ENCODE measurements at regions not wholly inside any gene's neighbourhood (a gene's known extent, or its start where the extent isn't known, plus 50 kb on each side); places are given as distances from the start of the nearest gene placed in this dataset.

DNA sequence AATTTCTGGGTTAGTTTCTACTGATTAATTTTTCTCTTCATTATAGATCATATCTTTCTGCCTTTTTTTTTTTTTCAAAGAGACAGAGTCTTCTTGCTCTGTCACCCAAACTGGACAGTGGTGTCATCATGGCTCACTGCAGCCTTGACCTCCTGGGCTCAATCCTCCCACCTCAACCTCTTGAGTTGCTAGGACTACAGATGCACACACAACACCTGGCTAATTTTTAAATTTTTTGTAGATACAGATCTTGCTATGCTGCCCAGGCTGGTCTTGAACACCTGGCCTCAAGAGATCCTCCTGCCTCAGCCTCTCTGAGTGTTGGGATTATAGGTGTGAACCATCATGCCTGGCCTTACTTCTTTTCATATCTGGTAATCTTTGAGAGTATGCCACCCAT, 73.3 kb upstream of the SLCO2A1 start:
- Histone ChIP-seq H3K9me3 (replicated peaks; ENCODE audit: control insufficient read depth, insufficient read depth, low read length) (no peaks in the 10 kb centered on the region; the same call in 2 of the 3 replicates), H3K27me3 (replicated peaks in 1 of 2; ENCODE audit: control insufficient read depth in 2 of 2, insufficient read depth in 2 of 2, low read length in 1 of 2) (no peaks in the 10 kb centered on the region), H4K20me1 (ENCODE audit: control insufficient read depth, insufficient read depth) (no peaks in the 10 kb centered on the region), H3K4me2 (ENCODE audit: control insufficient read depth, insufficient read depth) (no peak overlapping the region), H3K27ac (ENCODE audit: control insufficient read depth, insufficient read depth) (no peak overlapping the region), H3K4me3 (no peak overlapping the region), H3K79me2 (ENCODE audit: control insufficient read depth, insufficient read depth, low read length) (no peaks in the 10 kb centered on the region), H3K9ac (ENCODE audit: control insufficient read depth, insufficient read depth, low read length) (no peak overlapping the region), H2AFZ (ENCODE audit: control insufficient read depth, low read depth, low read length) (no peak overlapping the region), H3K36me3 (ENCODE audit: control insufficient read depth in 2 of 2, insufficient read depth in 2 of 2, low read length in 1 of 2) (no peaks in the 10 kb centered on the region), H3K4me1 (ENCODE audit: control insufficient read depth, insufficient read depth, low read length) (no peaks in the 10 kb centered on the region)
- ChIA-PET RAD21 (ENCODE audit: unreplicated experiment) (no interaction called here), SMC1A (ENCODE audit: uncharacterized antibody, unreplicated experiment) (no interaction called here), CTCF (no interaction called here), POLR2A (no interaction called here)
- BruUV-seq (replicated peaks): no TSS peak
- TF ChIP-seq MXI1 (IDR thresholded peaks at IDR 0.05; ENCODE audit: low read depth, low read length): no peak
- TF ChIP-seq BCL11A (IDR thresholded peaks at IDR 0.05; ENCODE audit: low read depth, low read length): no peak
- TF ChIP-seq, protein P1, sequence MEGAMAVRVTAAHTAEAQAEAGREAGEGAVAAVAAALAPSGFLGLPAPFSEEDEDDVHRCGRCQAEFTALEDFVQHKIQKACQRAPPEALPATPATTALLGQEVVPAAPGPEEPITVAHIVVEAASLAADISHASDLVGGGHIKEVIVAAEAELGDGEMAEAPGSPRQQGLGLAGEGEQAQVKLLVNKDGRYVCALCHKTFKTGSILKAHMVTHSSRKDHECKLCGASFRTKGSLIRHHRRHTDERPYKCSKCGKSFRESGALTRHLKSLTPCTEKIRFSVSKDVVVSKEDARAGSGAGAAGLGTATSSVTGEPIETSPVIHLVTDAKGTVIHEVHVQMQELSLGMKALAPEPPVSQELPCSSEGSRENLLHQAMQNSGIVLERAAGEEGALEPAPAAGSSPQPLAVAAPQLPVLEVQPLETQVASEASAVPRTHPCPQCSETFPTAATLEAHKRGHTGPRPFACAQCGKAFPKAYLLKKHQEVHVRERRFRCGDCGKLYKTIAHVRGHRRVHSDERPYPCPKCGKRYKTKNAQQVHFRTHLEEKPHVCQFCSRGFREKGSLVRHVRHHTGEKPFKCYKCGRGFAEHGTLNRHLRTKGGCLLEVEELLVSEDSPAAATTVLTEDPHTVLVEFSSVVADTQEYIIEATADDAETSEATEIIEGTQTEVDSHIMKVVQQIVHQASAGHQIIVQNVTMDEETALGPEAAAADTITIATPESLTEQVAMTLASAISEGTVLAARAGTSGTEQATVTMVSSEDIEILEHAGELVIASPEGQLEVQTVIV (IDR thresholded peaks at IDR 0.05; ENCODE audit: borderline replicate concordance, partially characterized antibody): no peak
- TF ChIP-seq NR2C1 (IDR thresholded peaks at IDR 0.05): no peak
- TF ChIP-seq, protein P2, sequence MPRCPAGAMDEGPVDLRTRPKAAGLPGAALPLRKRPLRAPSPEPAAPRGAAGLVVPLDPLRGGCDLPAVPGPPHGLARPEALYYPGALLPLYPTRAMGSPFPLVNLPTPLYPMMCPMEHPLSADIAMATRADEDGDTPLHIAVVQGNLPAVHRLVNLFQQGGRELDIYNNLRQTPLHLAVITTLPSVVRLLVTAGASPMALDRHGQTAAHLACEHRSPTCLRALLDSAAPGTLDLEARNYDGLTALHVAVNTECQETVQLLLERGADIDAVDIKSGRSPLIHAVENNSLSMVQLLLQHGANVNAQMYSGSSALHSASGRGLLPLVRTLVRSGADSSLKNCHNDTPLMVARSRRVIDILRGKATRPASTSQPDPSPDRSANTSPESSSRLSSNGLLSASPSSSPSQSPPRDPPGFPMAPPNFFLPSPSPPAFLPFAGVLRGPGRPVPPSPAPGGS (IDR thresholded peaks at IDR 0.05; ENCODE audit: borderline replicate concordance, insufficient read depth, low read depth, low read length, poor library complexity, severe bottlenecking): no peak
- no peak for TF ChIP-seq ZNF207 (IDR thresholded peaks at IDR 0.05; ENCODE audit: borderline replicate concordance)
- TF ChIP-seq, protein P3, sequence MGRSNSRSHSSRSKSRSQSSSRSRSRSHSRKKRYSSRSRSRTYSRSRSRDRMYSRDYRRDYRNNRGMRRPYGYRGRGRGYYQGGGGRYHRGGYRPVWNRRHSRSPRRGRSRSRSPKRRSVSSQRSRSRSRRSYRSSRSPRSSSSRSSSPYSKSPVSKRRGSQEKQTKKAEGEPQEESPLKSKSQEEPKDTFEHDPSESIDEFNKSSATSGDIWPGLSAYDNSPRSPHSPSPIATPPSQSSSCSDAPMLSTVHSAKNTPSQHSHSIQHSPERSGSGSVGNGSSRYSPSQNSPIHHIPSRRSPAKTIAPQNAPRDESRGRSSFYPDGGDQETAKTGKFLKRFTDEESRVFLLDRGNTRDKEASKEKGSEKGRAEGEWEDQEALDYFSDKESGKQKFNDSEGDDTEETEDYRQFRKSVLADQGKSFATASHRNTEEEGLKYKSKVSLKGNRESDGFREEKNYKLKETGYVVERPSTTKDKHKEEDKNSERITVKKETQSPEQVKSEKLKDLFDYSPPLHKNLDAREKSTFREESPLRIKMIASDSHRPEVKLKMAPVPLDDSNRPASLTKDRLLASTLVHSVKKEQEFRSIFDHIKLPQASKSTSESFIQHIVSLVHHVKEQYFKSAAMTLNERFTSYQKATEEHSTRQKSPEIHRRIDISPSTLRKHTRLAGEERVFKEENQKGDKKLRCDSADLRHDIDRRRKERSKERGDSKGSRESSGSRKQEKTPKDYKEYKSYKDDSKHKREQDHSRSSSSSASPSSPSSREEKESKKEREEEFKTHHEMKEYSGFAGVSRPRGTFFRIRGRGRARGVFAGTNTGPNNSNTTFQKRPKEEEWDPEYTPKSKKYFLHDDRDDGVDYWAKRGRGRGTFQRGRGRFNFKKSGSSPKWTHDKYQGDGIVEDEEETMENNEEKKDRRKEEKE (IDR thresholded peaks at IDR 0.05): no peak
- TF ChIP-seq RUNX3 (IDR thresholded peaks at IDR 0.05; ENCODE audit: low read length): no peak
- no peak for TF ChIP-seq EGR1 (IDR thresholded peaks at IDR 0.05; ENCODE audit: borderline replicate concordance in 1 of 2, low read depth in 2 of 2, low read length in 2 of 2)
- TF ChIP-seq, protein P4, sequence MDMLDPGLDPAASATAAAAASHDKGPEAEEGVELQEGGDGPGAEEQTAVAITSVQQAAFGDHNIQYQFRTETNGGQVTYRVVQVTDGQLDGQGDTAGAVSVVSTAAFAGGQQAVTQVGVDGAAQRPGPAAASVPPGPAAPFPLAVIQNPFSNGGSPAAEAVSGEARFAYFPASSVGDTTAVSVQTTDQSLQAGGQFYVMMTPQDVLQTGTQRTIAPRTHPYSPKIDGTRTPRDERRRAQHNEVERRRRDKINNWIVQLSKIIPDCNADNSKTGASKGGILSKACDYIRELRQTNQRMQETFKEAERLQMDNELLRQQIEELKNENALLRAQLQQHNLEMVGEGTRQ (IDR thresholded peaks at IDR 0.05; ENCODE audit: borderline replicate concordance, low read depth, low read length): no peak
- no peak for TF ChIP-seq NR2C2 (IDR thresholded peaks at IDR 0.05; ENCODE audit: borderline replicate concordance, control insufficient read depth, insufficient read length, low read depth)
- no peak for TF ChIP-seq CHD4 (IDR thresholded peaks at IDR 0.05)
- TF ChIP-seq HDAC6 (IDR thresholded peaks at IDR 0.05; ENCODE audit: unreplicated experiment): no peak
- TF ChIP-seq, protein P5, sequence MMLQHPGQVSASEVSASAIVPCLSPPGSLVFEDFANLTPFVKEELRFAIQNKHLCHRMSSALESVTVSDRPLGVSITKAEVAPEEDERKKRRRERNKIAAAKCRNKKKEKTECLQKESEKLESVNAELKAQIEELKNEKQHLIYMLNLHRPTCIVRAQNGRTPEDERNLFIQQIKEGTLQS (IDR thresholded peaks at IDR 0.05; ENCODE audit: borderline replicate concordance, extremely low read depth, low read depth, low read length): no peak
- TF ChIP-seq ZZZ3 (IDR thresholded peaks at IDR 0.05; ENCODE audit: control insufficient read depth, insufficient read length, low read depth): no peak
- TF ChIP-seq ZNF24 (IDR thresholded peaks at IDR 0.05): no peak
- no peak for TF ChIP-seq ASH2L (IDR thresholded peaks at IDR 0.05; ENCODE audit: borderline replicate concordance, low read depth)
- no peak for TF ChIP-seq CEBPB (IDR thresholded peaks at IDR 0.05; ENCODE audit: borderline replicate concordance in 1 of 2, low read depth in 2 of 2, low read length in 2 of 2)
- intact Hi-C loops (cut with micrococcal nuclease; ENCODE audit: unreplicated experiment): no loop called here
- FAIRE-seq (no peak), ATAC-seq (no peak), DNase-seq (ENCODE audit: low read depth, low spot score) (no peak)
- in situ Hi-C loops (cut with MboI): no loop called here
